ENCODE measurements at regions not wholly inside any gene's neighbourhood (a gene's known extent, or its start where the extent isn't known, plus 50 kb on each side); places are given as distances from the start of the nearest gene placed in this dataset.
"Not testable (repeated sequence)": the region's sequence is repeated elsewhere in the genome, so short reads cannot be mapped to it uniquely, and the experiment has no call there.

DNA sequence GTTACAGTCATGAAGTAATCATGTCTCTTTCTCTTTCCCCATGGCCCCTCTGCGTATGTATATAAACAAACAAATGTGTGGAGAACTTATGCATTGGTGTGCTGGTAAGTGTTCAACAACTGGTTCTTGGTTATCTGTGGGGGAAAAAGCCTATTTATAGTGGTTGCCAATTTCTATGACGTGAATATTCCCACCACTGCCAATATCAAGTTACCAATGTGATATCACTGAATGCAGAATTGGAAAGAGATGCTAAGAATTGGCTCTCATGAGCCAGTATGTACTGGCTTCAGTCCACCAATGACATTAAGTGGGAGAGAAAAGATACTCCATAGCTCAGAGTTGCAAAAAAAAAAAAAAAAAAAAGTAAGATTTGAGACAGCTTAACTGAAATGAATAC lies 399.7 kb downstream of the REEP3 start:
- DNase-seq (ENCODE audit: low read depth in 2 of 2) = no peak

- DNase-seq (ENCODE audit: low read depth in 2 of 2) = no peak
Observed at GRCh38 chr10:63921908-63922467, 400.8 kb downstream of the REEP3 start.

- no peak for DNase-seq (ENCODE audit: low read depth in 2 of 2)
Observed at GRCh38 chr10:63922468-63923284, 401.5 kb downstream of the REEP3 start.

- no peak for DNase-seq (ENCODE audit: low read depth in 2 of 2)
Observed at GRCh38 chr10:63929831-63930467, 408.7 kb downstream of the REEP3 start.

DNA sequence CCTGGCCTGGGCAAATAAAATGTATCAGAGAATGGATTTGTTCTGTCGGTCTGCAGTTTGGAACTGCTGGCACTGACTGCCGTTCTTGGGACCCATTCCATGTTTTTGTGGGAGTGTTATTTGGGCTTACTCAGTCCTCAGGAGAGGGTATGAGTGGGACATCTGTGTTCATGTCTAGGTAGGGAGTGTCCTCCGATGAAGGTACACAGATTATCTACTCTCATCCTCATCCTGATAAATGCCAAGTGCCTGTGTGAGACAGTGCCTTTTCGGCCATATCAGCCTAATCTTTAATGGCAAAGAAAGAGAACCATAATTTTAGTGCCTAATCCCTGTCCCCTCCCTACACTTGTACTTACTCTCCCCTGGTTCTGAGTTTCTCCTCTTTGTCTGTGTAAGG lies 409.4 kb downstream of the REEP3 start:
- DNase-seq (ENCODE audit: low read depth in 2 of 2) = no peak

DNA sequence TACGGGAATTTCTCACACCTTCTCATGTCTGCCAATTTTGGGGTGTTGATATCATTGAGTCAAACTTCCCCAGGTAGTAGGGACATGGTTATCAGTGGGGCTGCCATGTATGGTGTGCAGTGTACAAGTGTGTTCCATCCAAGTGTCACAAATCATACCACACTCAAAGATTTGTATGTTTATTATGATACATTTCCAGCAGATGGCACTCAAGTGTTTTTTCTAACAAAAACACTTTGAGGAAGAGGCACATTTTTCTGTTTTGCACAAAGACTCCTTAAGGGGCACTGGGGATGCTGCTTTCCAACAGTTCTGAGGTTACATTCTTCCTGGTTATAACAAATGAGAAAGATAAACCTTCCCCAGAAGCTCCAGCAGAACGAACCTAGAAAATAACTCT lies 414.5 kb downstream of the REEP3 start:
- DNase-seq (ENCODE audit: low read depth in 2 of 2) = no peak

DNA sequence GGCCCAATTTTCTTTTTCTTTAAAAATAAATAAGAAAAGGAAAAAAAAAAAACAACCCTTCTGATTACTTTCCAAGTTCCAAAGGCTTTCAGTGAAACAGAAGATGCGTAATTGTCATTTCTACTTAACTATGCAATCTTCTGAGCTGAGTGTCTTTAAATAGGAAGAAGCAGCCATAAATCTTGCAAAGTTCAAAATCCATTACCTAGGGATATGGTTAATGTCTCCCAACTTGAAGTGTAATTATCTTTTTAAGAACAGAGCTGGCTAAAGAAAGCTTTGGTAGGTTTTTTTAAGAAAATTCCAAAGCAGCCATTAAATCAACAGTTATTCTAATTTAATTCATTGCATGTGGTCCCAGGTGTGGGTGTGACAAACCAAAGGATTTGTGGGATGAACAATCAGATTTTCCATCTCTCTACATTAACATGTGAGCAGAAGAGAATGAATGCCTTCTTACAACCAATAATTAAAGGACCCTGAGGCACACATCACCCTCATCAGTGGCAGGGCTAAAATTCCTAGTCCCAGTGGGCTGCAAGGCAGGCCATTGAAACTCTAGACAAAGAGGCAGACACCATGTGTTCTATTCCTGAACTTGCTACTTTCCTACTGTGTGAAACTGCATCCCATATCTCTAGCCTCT lies 419.2 kb downstream of the REEP3 start:
- no peak for DNase-seq (ENCODE audit: low read depth in 2 of 2)

DNA sequence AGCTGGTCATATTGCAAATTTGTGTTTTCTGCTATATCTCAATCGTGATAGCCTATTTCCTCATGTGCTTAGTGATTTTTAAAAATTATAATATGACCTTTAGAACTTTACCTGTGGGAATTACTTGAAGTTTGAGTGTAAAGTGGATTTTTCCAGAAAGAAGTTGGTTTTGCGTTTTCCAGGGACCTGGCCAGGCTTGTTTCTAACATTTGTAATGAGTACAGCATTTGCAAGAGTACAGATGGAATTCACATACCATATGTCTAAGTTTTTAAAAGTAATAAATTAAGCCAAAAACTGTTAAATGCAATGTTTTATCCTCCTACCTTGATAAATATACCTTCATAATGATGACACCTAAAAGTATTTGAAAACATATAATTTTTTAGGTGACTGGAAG lies 443.2 kb downstream of the REEP3 start:
- DNase-seq (ENCODE audit: low read depth in 2 of 2) = no peak

GRCh38 chr10:63965846-63966245 lies 444.6 kb downstream of the REEP3 start:
- DNase-seq (ENCODE audit: low read depth in 2 of 2) = no peak

- no peak for DNase-seq (ENCODE audit: low read depth in 2 of 2)
Observed at GRCh38 chr10:63972949-63973827, 452.0 kb downstream of the REEP3 start.

DNA sequence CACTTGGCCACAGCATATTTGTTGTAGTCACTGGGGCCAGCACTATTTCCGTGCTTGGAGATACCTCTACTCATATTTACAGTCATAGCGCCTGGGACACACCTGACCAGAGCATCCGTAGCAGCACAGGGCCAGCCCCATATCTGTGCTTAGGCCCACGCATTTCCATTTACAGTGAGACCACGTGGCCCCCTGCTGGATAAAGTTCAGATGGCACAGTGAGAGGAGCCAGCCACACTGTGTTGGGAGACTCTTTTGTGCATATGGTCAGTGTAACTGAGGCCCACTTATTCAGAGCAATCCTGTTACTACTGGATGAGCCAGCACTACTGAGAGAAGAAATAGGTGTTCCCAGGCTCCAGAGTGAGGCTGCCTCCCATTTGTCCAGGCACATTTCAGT lies 455.3 kb downstream of the REEP3 start:
- DNase-seq (ENCODE audit: low read depth in 2 of 2) = no peak

GRCh38 chr10:63977329-63977923 lies 456.2 kb downstream of the REEP3 start:
- no peak for DNase-seq (ENCODE audit: low read depth in 2 of 2)

GRCh38 chr10:63980870-63981269 lies 459.7 kb downstream of the REEP3 start:
- not testable (repeated sequence) for DNase-seq (ENCODE audit: low read depth in 2 of 2)

DNA sequence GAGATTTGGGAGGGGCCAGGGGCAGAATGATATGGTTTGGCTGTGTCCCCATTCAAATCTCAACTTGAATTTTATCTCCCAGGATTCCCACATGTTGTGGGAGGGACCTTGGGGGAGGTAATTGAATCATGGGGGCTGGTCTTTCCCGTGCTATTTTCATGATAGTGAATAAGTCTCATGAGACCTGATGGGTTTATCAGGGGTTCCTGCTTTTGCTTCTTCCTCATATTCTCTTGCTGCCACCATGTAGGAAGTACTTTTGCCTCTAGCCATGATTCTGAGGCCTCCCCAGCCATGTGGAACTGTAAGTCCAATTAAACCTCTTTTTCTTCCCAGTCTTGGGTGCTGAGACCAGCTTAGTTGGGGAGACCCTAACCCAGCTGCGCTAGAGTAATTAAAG lies 462.9 kb downstream of the REEP3 start:
- not testable (repeated sequence) for DNase-seq (ENCODE audit: low read depth in 2 of 2)

DNA sequence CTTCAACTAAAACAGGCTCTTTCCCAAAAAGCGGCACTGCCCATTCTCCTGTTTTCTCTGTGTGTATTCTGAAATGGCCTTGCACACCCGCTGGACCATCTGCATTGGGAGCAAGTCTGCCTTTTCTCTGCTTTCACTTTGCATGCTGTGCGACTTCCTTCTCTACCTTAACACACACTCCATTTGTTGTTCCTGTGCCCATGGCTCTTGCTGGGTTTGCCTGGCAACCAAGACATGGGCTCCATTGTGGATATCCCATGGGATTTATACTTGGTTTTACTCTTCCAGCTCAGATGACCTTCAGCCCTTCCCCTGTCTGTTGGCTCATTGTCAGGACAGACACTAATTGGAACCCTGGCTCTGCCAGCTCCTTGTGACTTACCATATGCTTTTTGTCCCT lies 465.3 kb downstream of the REEP3 start:
- no peak for DNase-seq (ENCODE audit: low read depth in 2 of 2)

- DNase-seq (ENCODE audit: low read depth in 2 of 2) = no peak
Observed at GRCh38 chr10:63987212-63987611, 466.0 kb downstream of the REEP3 start.

- no peak for DNase-seq (ENCODE audit: low read depth in 2 of 2)
Observed at GRCh38 chr10:63994371-63994770, 473.2 kb downstream of the REEP3 start.

- DNase-seq (ENCODE audit: low read depth in 2 of 2) = no peak
Observed at GRCh38 chr10:64007157-64007556, 486.0 kb downstream of the REEP3 start.

- DNase-seq (ENCODE audit: low read depth in 2 of 2) = no peak
Observed at GRCh38 chr10:64010711-64011110, 489.5 kb downstream of the REEP3 start.

- DNase-seq (ENCODE audit: low read depth in 2 of 2) = no peak
Observed at GRCh38 chr10:64011912-64012714, 490.9 kb downstream of the REEP3 start.

Data from stimulated activated CD8-positive, alpha-beta memory T cell treated with anti-CD3 and anti-CD28 coated beads, Interleukin-7, amount 100 ng/mL, for 1 hour (primary cell).